ENCODE measurements at regions not wholly inside any gene's neighbourhood (a gene's known extent, or its start where the extent isn't known, plus 50 kb on each side); places are given as distances from the start of the nearest gene placed in this dataset.
A peak's percentile ranks its signal among the peaks of the same experiment; 100 is the strongest.
"Not testable (repeated sequence)": the region's sequence is repeated elsewhere in the genome, so short reads cannot be mapped to it uniquely, and the experiment has no call there.

DNA sequence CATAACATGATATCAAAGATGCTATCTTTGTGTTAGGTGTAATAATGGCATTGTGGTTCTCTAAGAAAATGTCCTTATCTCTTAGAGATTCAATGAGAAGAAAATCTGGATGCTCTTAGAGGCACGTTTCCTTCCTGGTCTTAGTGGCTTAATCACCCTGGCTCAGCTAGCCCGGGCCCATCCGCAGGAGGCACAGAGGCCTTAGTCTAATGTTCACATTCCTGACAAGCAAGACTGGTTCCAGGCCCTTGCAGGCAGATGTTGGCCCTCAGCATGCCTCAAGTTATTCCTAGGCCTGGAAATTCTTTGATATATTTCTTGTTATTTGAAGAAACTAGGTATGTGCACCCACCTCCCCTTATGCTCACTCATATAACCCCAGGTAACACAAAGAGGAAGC, 357.6 kb downstream of the SFMBT2 start:
- no peaks in the 10 kb centered on the region for H3K27me3 ChIP-seq
- H3K4me1 ChIP-seq: no peaks in the 10 kb centered on the region
- TF ChIP-seq, protein P1, sequence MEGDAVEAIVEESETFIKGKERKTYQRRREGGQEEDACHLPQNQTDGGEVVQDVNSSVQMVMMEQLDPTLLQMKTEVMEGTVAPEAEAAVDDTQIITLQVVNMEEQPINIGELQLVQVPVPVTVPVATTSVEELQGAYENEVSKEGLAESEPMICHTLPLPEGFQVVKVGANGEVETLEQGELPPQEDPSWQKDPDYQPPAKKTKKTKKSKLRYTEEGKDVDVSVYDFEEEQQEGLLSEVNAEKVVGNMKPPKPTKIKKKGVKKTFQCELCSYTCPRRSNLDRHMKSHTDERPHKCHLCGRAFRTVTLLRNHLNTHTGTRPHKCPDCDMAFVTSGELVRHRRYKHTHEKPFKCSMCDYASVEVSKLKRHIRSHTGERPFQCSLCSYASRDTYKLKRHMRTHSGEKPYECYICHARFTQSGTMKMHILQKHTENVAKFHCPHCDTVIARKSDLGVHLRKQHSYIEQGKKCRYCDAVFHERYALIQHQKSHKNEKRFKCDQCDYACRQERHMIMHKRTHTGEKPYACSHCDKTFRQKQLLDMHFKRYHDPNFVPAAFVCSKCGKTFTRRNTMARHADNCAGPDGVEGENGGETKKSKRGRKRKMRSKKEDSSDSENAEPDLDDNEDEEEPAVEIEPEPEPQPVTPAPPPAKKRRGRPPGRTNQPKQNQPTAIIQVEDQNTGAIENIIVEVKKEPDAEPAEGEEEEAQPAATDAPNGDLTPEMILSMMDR (IDR thresholded peaks at IDR 0.05): no peak
- no peak for TF ChIP-seq POLR2A (IDR thresholded peaks at IDR 0.05)
- H3K27ac ChIP-seq: no peak overlapping the region
- H3K9me3 ChIP-seq: peaks cover 0 to 5% (median 0%) of the 10 kb centered on the region in 12 donors
- H3K4me3 ChIP-seq: no peak overlapping the region
- ATAC-seq (no peak), DNase-seq (no peak)
- 64 to 83% (median 73%) methylated on average over 3 of the region's 3 CpGs for WGBS, 4 donors
- intact Hi-C loops (cut with DNase I): no loop called here
- no peaks in the 10 kb centered on the region for H3K36me3 ChIP-seq

DNA sequence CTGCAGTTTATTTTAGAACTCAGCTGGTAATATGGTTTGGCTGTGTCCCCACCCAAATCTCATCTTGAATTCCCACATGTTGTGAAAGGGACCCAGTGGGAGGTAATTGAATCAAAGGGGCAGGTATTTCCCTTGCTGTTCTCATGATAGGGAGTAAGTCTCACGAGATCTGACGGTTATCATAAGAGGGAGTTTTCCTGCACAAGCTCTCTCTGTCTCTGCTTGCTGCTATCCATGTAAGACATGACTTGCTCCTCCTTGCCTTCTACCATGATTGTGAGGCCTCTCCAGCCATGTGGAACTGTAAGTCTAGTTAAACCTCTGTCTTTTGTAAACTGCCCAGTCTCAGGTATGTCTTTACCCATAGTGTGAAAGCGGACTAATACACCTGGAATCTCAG, 360.8 kb downstream of the SFMBT2 start:
- ATAC-seq; intact Hi-C loops (cut with DNase I); H3K4me3 ChIP-seq; H3K27me3 ChIP-seq; DNase-seq; H3K27ac ChIP-seq; H3K9me3 ChIP-seq; H3K36me3 ChIP-seq: not testable (repeated sequence)
- WGBS, 4 donors: 88 to 91% (median 89%) methylated on average over 3 of the region's 3 CpGs
- peaks cover 0 to 13% (median 0%) of the 10 kb centered on the region in 12 donors for H3K4me1 ChIP-seq

DNA sequence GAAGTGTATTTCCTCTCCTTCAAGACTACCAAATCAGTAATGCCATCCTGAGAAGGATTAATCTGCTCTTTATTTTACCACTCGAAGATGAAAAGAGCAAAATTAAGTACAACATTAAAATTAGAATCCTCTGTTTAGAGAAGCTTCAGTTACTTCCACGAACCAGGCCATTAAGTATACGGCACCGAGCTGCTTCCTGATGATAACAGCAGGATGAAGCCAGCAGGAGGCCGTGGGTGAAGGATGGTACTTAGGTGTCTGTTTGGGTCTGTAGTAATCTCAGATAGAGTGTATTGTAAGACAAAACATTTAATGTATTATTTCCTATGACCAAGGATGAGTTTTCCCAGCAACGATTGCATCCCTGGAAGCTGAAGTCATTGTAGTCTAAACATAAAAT, 362.8 kb downstream of the SFMBT2 start:
- H3K9me3 ChIP-seq: peaks cover 0 to 5% (median 0%) of the 10 kb centered on the region in 12 donors
- ATAC-seq (no peak), DNase-seq (no peak)
- intact Hi-C loops (cut with DNase I): no loop called here
- H3K27me3 ChIP-seq: no peaks in the 10 kb centered on the region
- H3K4me1 ChIP-seq: peaks cover 0 to 22% (median 0%) of the 10 kb centered on the region in 12 donors
- H3K4me3 ChIP-seq: no peak overlapping the region
- 68 to 75% (median 71%) methylated on average over 6 of the region's 6 CpGs for WGBS, 4 donors
- H3K27ac ChIP-seq: no peak overlapping the region
- no peaks in the 10 kb centered on the region for H3K36me3 ChIP-seq
- TF ChIP-seq POLR2A (IDR thresholded peaks at IDR 0.05): no peak
- TF ChIP-seq, protein P1 (IDR thresholded peaks at IDR 0.05): no peak

DNA sequence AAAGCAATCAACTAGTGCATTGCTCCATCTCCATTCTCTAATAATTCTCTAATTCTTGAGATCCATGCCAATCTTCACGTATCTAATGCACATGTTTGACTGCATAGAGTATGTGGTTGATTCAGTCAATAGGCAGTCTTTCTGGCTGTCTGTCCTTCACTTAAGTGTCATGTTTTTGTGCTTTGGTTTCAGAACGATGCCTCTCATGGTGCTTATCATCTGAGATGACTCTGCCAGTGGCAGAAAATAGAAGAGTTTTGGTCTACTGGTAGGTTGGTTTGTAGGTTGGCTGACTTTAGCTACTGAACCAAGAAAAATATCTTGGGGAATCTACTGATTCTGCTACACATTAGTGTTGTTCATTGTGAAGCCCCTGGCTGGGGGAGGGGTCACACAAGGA, 364.2 kb downstream of the SFMBT2 start:
- DNase-seq (no peak), ATAC-seq (no peak)
- H3K27me3 ChIP-seq: no peaks in the 10 kb centered on the region
- TF ChIP-seq, protein P1 (IDR thresholded peaks at IDR 0.05): no peak
- TF ChIP-seq POLR2A (IDR thresholded peaks at IDR 0.05): no peak
- peaks cover 0 to 5% (median 0%) of the 10 kb centered on the region in 12 donors for H3K9me3 ChIP-seq
- H3K4me3 ChIP-seq: no peak overlapping the region
- 69 to 79% (median 71%) methylated on average over 2 of the region's 2 CpGs for WGBS, 4 donors
- peak overlapping the region in 1 of 12 donors; percentile 73 for H3K27ac ChIP-seq
- H3K4me1 ChIP-seq: peaks cover 0 to 22% (median 0%) of the 10 kb centered on the region in 12 donors
- no peaks in the 10 kb centered on the region for H3K36me3 ChIP-seq
- intact Hi-C loops (cut with DNase I): no loop called here
